ENCODE measurements at regions not wholly inside any gene's neighbourhood (a gene's known extent, or its start where the extent isn't known, plus 50 kb on each side); places are given as distances from the start of the nearest gene placed in this dataset.

GRCh38 chr7:81138870-81139269 is 220.0 kb upstream of the SEMA3C start:
- H3K27ac ChIP-seq (ENCODE audit: extremely low read length, insufficient read depth, low read length) = no peak overlapping the region
- no peak overlapping the region for H3K4me2 ChIP-seq (ENCODE audit: low read depth, low read length)
- in situ Hi-C loops (cut with HindIII; ENCODE audit: extremely low pct_ligation_motif_present, low pct_unique_long_range_greater_than_20kb) = no loop called here
- H3K9ac ChIP-seq (ENCODE audit: insufficient read depth, low read depth, low read length) = no peak overlapping the region
- BruUV-seq (replicated peaks) = no TSS peak
- no peak for TF ChIP-seq ZEB1 (IDR thresholded peaks at IDR 0.05; ENCODE audit: insufficient replicate concordance, low read depth)
- no peak for TF ChIP-seq ZFYVE20 (CRISPR knock-in tag; IDR thresholded peaks at IDR 0.05; ENCODE audit: borderline replicate concordance, low read depth)
- no peak for TF ChIP-seq KMT2B (CRISPR knock-in tag; IDR thresholded peaks at IDR 0.05)
- no peaks in the 10 kb centered on the region for H3K9me3 ChIP-seq (ENCODE audit: low read length)
- FAIRE-seq = no peak
- H2AFZ ChIP-seq (ENCODE audit: low read length) = no peak overlapping the region
- no peaks in the 10 kb centered on the region for H3K36me3 ChIP-seq (replicated peaks in 1 of 2; ENCODE audit: control insufficient read depth in 1 of 2, insufficient read depth in 2 of 2, low read length in 2 of 2)
- H3K79me2 ChIP-seq (ENCODE audit: insufficient read depth, low read length) = no peaks in the 10 kb centered on the region
- intact Hi-C loops (cut with micrococcal nuclease; ENCODE audit: unreplicated experiment) = no loop called here
- 4% methylated on average over 1 of the region's 1 CpG for WGBS (ENCODE audit: low lambda C conversion rate)
- no peak for DNase-seq (ENCODE audit: low spot score)
- H3K4me1 ChIP-seq (ENCODE audit: insufficient read depth, low read length) = peaks cover 18% of the 10 kb centered on the region
- H4K20me1 ChIP-seq (ENCODE audit: insufficient read depth, low read length) = no peaks in the 10 kb centered on the region
- H3K4me3 ChIP-seq (replicated peaks in 1 of 3; ENCODE audit: insufficient read depth in 1 of 3, low read depth in 2 of 3, low read length in 3 of 3) = no peak overlapping the region
- ATAC-seq = no peak
- ChIA-PET POLR2A (no interaction called here), CTCF (ENCODE audit: low intra/inter-chr PET ratio, low total read pairs) (no interaction called here)
- no peaks in the 10 kb centered on the region for H3K27me3 ChIP-seq (ENCODE audit: control insufficient read depth in 1 of 2, insufficient read depth in 2 of 2, low read length in 2 of 2)

- in situ Hi-C loops (cut with HindIII; ENCODE audit: extremely low pct_ligation_motif_present, low pct_unique_long_range_greater_than_20kb) = no loop called here
- Histone ChIP-seq H3K9ac (ENCODE audit: insufficient read depth, low read depth, low read length) (no peak overlapping the region), H4K20me1 (ENCODE audit: insufficient read depth, low read length) (no peaks in the 10 kb centered on the region), H2AFZ (ENCODE audit: low read length) (no peak overlapping the region), H3K27ac (ENCODE audit: extremely low read length, insufficient read depth, low read length) (no peak overlapping the region), H3K9me3 (ENCODE audit: low read length) (no peaks in the 10 kb centered on the region), H3K4me2 (ENCODE audit: low read depth, low read length) (no peak overlapping the region), H3K4me3 (replicated peaks in 1 of 3; ENCODE audit: insufficient read depth in 1 of 3, low read depth in 2 of 3, low read length in 3 of 3) (no peak overlapping the region), H3K4me1 (ENCODE audit: insufficient read depth, low read length) (peaks cover 9% of the 10 kb centered on the region), H3K36me3 (replicated peaks in 1 of 2; ENCODE audit: control insufficient read depth in 1 of 2, insufficient read depth in 2 of 2, low read length in 2 of 2) (no peaks in the 10 kb centered on the region), H3K79me2 (ENCODE audit: insufficient read depth, low read length) (no peaks in the 10 kb centered on the region), H3K27me3 (ENCODE audit: control insufficient read depth in 1 of 2, insufficient read depth in 2 of 2, low read length in 2 of 2) (no peaks in the 10 kb centered on the region)
- no peak for TF ChIP-seq PITX1 (CRISPR knock-in tag; IDR thresholded peaks at IDR 0.05)
- TF ChIP-seq JARID2 (CRISPR knock-in tag; IDR thresholded peaks at IDR 0.05; ENCODE audit: insufficient replicate concordance) = no peak
- peak; percentile 95 for TF ChIP-seq MAFF (IDR thresholded peaks at IDR 0.05; ENCODE audit: low read depth, low read length)
- TF ChIP-seq ZNF296 (CRISPR knock-in tag; conservative IDR thresholded peaks at IDR 0.05) = no peak
- no peak for TF ChIP-seq HHEX (CRISPR knock-in tag; IDR thresholded peaks at IDR 0.05)
- peak; percentile 89 to 96 for TF ChIP-seq MAFK (conservative IDR thresholded peaks at IDR 0.05 in 1 of 2, IDR thresholded peaks at IDR 0.05 in 1 of 2; ENCODE audit: low read length in 2 of 2)
- TF ChIP-seq ZNF788 (CRISPR knock-in tag; IDR thresholded peaks at IDR 0.05; ENCODE audit: borderline replicate concordance) = no peak
- no peak for TF ChIP-seq SRY (CRISPR knock-in tag; IDR thresholded peaks at IDR 0.05)
- no peak for TF ChIP-seq ZNF503 (CRISPR knock-in tag; IDR thresholded peaks at IDR 0.05)
- TF ChIP-seq ISL2 (CRISPR knock-in tag; IDR thresholded peaks at IDR 0.05) = no peak
- DNase-seq (ENCODE audit: low spot score) (no peak), ATAC-seq (no peak), FAIRE-seq (no peak)
- ChIA-PET POLR2A (no interaction called here), CTCF (ENCODE audit: low intra/inter-chr PET ratio, low total read pairs) (no interaction called here)
- 14% methylated on average over 4 of the region's 4 CpGs for WGBS (ENCODE audit: low lambda C conversion rate)
- intact Hi-C loops (cut with micrococcal nuclease; ENCODE audit: unreplicated experiment) = no loop called here
- BruUV-seq (replicated peaks) = no TSS peak
These were observed 216.5 kb upstream of the SEMA3C start for GRCh38 chr7:81135324-81135723.

All from HepG2 (cell line).